GM20000 (cell line): ENCODE measurements at regions not wholly inside any gene's neighbourhood (a gene's known extent, or its start where the extent isn't known, plus 50 kb on each side); places are given as distances from the start of the nearest gene placed in this dataset.

Experiments
- DNase-seq: peaks from one replicate; pipeline ENCODE4 v3.0.0; 2012; ENCODE audit warnings: low spot score
- TF ChIP-seq, protein P1 (sequence below): IDR thresholded peaks from 2 replicates; pipeline ENCODE4 v1.5.1; 2012; ENCODE audit warnings: mild to moderate bottlenecking, control low read depth; ENCODE audit errors: extremely low read depth, missing control alignments

DNA sequence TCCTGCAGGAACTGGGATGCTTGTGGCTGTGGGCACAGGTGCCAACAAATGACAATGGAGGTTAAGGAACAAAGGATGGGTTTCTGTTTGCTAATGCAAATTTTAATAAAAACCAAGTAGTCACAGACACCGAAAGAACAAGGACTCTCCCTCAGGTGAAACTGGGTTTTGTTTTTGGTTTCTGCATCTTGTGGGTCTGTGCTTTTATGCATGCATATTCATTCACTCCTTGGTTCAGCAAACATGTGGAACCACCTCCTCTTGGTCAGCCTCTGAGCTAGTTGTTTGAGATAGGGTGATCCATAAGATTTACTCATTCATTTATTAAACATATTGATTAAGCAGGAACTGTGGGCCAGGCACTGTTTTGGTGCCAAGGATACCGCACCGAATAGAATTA is 381.9 kb downstream of the CDK5RAP2 start:
- DNase-seq, result no peak

DNA sequence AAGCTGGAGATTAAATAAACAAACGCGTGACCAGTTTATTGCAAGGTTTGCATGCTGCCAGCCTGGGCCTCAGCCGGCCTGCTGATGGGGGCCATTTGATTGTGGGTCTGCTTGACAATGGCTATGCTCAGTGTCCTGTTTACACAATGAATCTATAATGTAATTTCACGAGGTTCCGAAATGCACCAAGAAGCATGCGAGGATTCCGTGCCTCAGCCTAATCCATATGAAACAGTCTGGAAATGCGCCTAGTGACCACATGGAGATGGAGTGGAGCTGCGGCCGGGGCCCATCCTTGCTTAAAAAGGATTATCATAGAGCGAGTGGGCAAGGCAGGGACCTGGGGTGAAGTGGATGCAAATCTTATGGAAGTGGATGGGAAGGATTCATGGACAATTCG is 382.4 kb downstream of the CDK5RAP2 start:
- TF ChIP-seq, protein P1, sequence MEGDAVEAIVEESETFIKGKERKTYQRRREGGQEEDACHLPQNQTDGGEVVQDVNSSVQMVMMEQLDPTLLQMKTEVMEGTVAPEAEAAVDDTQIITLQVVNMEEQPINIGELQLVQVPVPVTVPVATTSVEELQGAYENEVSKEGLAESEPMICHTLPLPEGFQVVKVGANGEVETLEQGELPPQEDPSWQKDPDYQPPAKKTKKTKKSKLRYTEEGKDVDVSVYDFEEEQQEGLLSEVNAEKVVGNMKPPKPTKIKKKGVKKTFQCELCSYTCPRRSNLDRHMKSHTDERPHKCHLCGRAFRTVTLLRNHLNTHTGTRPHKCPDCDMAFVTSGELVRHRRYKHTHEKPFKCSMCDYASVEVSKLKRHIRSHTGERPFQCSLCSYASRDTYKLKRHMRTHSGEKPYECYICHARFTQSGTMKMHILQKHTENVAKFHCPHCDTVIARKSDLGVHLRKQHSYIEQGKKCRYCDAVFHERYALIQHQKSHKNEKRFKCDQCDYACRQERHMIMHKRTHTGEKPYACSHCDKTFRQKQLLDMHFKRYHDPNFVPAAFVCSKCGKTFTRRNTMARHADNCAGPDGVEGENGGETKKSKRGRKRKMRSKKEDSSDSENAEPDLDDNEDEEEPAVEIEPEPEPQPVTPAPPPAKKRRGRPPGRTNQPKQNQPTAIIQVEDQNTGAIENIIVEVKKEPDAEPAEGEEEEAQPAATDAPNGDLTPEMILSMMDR, result no peak
- no peak for DNase-seq

More for the DNA sequence above, 381.9 kb downstream of the CDK5RAP2 start:
- TF ChIP-seq, protein P1, result no peak

DNA sequence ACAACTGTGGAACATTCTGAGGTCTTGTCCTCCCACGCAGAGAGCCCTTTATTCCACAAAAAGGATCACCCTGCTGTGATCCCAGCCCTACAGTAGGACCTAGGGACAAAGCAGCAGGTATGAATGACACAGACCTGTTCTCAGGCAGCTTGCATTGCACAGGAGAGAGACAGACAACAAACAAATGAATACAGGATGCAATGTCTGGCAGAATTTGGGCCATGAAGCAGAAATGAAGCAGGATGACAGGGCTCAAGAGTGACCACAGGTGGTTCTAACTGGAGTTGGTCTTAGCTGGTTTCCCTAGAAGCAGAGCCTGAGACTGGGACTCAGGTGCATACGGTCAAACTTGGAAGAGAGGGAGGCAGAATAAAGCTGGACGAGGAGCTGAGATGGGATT is 388.8 kb downstream of the CDK5RAP2 start:
- DNase-seq, result no peak
- TF ChIP-seq, protein P1, result no peak

DNA sequence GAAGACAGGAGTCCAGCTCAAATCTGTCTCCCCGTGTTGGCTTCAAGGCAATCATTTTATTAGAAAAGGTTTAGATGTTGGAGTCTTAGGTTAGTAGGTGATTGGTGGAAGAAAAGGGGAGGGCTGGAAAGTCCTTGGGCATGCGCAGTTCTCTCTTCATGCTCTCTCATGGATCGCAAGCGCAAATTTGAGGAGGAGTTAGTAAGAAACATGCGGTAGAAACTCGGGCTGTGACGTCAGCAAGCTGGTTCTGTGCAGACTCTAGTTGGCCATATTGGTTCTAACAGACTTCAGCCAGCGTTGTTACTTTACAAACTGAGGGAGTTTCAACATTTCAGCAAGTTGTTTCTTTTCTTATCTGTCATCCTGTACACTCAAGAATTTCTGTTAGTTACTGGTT is 392.2 kb downstream of the CDK5RAP2 start:
- TF ChIP-seq, protein P1, result no peak
- no peak for DNase-seq

DNA sequence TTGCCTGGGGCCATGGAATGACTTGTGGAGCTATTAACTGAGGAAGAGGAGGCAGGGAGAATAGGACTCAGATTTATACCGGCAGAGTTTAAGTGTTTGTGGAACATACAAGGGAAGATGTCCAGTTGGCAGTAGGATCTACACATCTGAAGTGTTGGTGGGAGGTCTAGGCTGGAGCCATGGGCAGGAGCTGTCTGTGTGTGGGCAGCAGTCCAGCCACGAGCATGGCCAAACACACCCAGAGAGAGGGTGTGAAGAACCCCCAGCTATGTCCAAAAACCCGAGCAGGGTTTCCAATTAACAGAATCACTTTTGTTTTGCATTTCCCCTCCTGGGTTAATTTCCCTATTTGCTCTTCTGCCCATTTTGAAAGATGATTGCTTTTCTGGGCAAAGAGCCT is 393.7 kb downstream of the CDK5RAP2 start:
- TF ChIP-seq, protein P1, result no peak
- no peak for DNase-seq

DNA sequence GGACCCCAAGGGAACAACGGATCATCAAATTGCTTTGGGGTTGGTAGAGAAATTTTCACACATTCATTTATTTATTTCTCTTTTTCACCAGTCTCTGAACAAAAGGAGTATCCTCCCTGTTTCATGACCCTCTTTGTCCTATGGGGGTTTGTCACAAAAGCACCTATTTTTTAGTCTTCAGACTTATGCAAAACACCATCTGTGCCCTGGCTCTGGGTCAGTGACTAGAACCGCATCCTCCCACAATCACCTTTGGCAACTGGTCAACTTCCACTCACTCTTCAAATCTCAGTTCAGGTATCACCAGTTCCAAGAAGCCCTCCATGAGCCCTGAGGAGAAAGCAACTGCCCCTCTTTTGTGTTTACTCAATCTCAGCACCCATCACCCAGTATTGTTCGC is 395.7 kb downstream of the CDK5RAP2 start:
- TF ChIP-seq, protein P1, result no peak

DNA sequence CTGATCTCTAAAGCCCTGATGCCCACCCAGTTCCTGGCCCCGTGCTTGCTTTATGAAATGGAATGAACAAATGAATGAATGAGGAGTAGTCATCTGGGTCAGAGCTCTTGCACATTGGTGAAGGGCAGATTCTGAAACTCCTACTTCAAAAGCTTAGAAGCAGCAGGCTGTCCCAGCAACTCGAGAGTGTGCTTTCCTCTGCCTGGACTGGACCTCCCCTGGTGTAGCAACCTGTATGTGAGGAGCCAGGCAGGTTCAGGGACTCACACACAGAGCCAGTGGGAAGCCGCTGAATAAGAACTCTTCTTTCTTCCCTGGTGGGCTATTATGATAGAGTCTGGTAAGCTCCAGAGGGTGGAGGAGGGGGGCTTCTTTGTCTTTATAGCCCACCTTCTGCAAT is 396.4 kb downstream of the CDK5RAP2 start:
- no peak for DNase-seq

More for the DNA sequence above, 395.7 kb downstream of the CDK5RAP2 start:
- no peak for DNase-seq

More for the DNA sequence above, 396.4 kb downstream of the CDK5RAP2 start:
- TF ChIP-seq, protein P1, result no peak
